IPS DF 6.9 (cell line): ENCODE measurements at regions not wholly inside any gene's neighbourhood (a gene's known extent, or its start where the extent isn't known, plus 50 kb on each side); places are given as distances from the start of the nearest gene placed in this dataset.

Source experiments
- DNase-seq: peaks from one replicate; pipeline ENCODE4 v3.0.0-alpha.2; 2013; ENCODE audit warnings: low read depth, low spot score
- H3K27ac ChIP-seq: one replicate; pipeline ENCODE4 v1.5.1; 2013; ENCODE audit warnings: low read length, control low read depth
- H3K27me3 ChIP-seq: 2 replicates; pipeline ENCODE4 v1.6.1; 2013; ENCODE audit warnings: mild to moderate bottlenecking, low read length; ENCODE audit not compliant: control insufficient read depth, insufficient read depth
- H3K36me3 ChIP-seq: 2 replicates; pipeline ENCODE4 v1.6.1; 2013; ENCODE audit warnings: low read length; ENCODE audit not compliant: control insufficient read depth, insufficient read depth
- H3K4me1 ChIP-seq: 2 replicates; pipeline ENCODE4 v1.6.1; 2013; ENCODE audit warnings: low read length; ENCODE audit not compliant: control insufficient read depth, insufficient read depth
- H3K4me3 ChIP-seq: 2 replicates; pipeline ENCODE4 v1.5.1; 2013; ENCODE audit warnings: mild to moderate bottlenecking, low read length
- H3K9me3 ChIP-seq: 2 replicates; pipeline ENCODE4 v1.6.1; 2013; ENCODE audit warnings: low read length, inconsistent platforms; ENCODE audit not compliant: control insufficient read depth, insufficient read depth
- WGBS: extraction: QIAGEN DNeasy Blood & Tissue Kit; methylation state at CpG from one replicate; pipeline ENCODE4 v1.1.7; 2013; ENCODE audit warnings: mixed read lengths, missing lambda C conversion rate; ENCODE audit not compliant: insufficient read length, insufficient coverage; 5-methylcytosine and 5-hydroxymethylcytosine counted together

DNA sequence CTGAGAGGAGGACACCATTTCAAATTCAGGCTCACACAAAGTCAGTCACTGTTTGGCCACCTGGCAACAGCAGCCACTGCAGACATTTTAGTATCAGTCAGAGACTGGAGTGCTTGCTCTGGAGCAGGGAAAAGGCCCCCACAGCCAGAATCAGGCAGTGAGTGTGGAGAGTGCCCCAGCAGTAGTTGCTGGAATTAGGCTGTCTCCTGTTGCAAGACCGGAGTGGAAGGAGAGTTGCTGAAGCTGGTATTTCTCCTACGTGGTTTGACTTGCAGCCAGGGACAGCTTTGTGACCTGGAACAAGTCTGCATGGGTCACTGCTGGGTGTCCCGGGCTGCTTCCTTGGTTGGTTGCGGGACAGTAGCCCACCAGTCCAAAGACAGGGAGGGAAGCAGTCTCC, 78.4 kb upstream of the TMEM168 start:
- no peak for DNase-seq
- Histone ChIP-seq H3K4me1 (no peaks in the 10 kb centered on the region), H3K27me3 (no peaks in the 10 kb centered on the region), H3K36me3 (no peaks in the 10 kb centered on the region), H3K9me3 (no peaks in the 10 kb centered on the region), H3K27ac (no peak overlapping the region), H3K4me3 (no peak overlapping the region)
- no CpG with 5 or more reads among the region's 4 CpGs for WGBS

DNA sequence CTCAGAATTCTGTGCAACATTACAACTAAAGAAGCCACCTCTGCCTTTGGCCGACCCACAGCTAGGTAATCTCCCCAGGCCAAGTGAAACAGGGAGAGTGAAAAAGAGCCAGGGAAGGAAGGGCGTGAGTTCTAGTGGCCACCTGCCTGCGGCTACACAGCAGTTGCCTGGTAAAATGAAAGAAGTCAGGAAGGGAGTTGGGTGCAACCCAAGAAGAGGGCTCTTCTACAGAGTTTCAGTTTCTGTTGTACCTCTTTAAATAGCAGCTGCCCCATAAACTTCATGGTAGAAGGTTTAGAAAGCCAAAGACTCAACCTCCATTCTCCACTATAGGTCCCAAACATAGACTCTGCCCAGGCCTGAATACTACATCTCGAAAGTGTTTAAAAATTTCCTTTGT, 76.2 kb upstream of the TMEM168 start:
- WGBS = no CpG with 5 or more reads among the region's 4 CpGs
- no peak overlapping the region for H3K4me3 ChIP-seq
- no peaks in the 10 kb centered on the region for H3K36me3 ChIP-seq
- H3K27me3 ChIP-seq = no peaks in the 10 kb centered on the region
- no peak overlapping the region for H3K27ac ChIP-seq
- H3K4me1 ChIP-seq = no peaks in the 10 kb centered on the region
- DNase-seq = no peak
- no peaks in the 10 kb centered on the region for H3K9me3 ChIP-seq

DNA sequence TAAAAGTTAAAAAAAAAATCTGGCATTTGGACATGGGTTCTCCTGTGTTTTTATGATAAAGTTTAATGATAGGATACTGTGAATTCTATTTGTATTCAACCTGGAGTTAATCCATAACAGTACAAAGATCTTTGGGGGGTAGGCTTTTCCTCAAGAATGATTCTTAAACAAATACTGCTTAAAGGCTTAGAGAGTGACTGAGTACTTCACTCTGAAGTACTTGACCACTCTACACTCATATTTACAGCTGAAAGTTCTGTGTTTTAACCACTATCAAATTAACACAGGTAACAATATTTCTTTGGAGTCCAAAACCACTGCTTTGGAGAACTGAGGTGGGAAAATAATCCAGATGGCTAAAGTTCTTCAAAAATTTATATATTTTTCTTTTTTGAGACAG, 74.2 kb upstream of the TMEM168 start:
- no peaks in the 10 kb centered on the region for H3K27me3 ChIP-seq
- no peaks in the 10 kb centered on the region for H3K9me3 ChIP-seq
- H3K27ac ChIP-seq = no peak overlapping the region
- H3K4me1 ChIP-seq = no peaks in the 10 kb centered on the region
- H3K4me3 ChIP-seq = no peak overlapping the region
- no peak for DNase-seq
- no peaks in the 10 kb centered on the region for H3K36me3 ChIP-seq

DNA sequence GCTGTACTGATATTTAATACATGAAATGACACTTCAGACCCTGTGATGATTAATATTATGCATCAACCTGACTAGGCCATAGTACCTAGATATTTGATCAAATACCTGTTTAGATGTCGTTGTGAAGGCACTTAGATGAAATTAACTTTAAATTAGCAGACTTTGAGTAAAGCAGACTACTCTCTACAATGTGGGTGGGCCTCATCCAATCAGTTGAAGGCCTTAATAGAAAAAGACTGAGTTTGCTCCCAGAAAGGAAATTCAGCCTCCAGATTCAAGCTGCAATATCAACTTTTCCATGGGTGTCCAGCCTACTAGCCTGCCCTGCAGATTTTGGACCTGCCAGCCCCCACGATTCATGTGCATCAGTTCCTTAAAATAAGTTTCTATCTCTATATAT, 68.6 kb upstream of the TMEM168 start:
- H3K4me1 ChIP-seq = no peaks in the 10 kb centered on the region
- H3K4me3 ChIP-seq = no peak overlapping the region
- WGBS = no CpG with 5 or more reads among the region's 2 CpGs
- no peak for DNase-seq
- no peaks in the 10 kb centered on the region for H3K9me3 ChIP-seq
- no peaks in the 10 kb centered on the region for H3K36me3 ChIP-seq
- H3K27ac ChIP-seq = no peak overlapping the region
- no peaks in the 10 kb centered on the region for H3K27me3 ChIP-seq

DNA sequence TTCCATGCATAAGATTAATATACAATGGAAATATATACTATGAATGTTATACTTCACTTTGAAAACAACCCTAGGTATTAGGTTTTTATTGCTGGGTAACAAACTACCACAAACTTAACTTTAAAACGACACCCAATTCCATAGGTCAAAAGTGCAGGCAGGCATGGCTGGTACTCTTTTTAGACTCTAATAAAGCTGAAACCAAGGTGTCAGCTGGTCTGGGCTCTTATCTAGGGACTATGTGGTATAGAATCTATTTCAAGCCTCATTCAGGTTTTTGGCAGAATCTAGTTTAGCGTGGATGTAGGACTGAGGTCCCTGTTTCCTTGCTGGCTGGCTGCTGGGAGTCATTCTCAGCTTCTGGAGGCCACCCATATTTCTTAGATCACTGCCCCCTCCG, 65.0 kb upstream of the TMEM168 start:
- no CpG with 5 or more reads among the region's 3 CpGs for WGBS
- Histone ChIP-seq H3K4me3 (no peak overlapping the region), H3K4me1 (no peaks in the 10 kb centered on the region), H3K27me3 (no peaks in the 10 kb centered on the region), H3K9me3 (no peaks in the 10 kb centered on the region), H3K36me3 (no peaks in the 10 kb centered on the region), H3K27ac (no peak overlapping the region)
- no peak for DNase-seq

GRCh38 chr7:112854169-112854568, 64.0 kb upstream of the TMEM168 start:
- Histone ChIP-seq H3K27me3 (no peaks in the 10 kb centered on the region), H3K36me3 (no peaks in the 10 kb centered on the region), H3K4me3 (no peak overlapping the region), H3K27ac (no peak overlapping the region), H3K4me1 (no peaks in the 10 kb centered on the region), H3K9me3 (no peaks in the 10 kb centered on the region)
- DNase-seq = no peak

GRCh38 chr7:112853422-112853821, 63.2 kb upstream of the TMEM168 start:
- H3K4me1 ChIP-seq = no peaks in the 10 kb centered on the region
- H3K27ac ChIP-seq = no peak overlapping the region
- no peaks in the 10 kb centered on the region for H3K27me3 ChIP-seq
- no peak overlapping the region for H3K4me3 ChIP-seq
- no peaks in the 10 kb centered on the region for H3K9me3 ChIP-seq
- DNase-seq = no peak
- H3K36me3 ChIP-seq = no peaks in the 10 kb centered on the region

DNA sequence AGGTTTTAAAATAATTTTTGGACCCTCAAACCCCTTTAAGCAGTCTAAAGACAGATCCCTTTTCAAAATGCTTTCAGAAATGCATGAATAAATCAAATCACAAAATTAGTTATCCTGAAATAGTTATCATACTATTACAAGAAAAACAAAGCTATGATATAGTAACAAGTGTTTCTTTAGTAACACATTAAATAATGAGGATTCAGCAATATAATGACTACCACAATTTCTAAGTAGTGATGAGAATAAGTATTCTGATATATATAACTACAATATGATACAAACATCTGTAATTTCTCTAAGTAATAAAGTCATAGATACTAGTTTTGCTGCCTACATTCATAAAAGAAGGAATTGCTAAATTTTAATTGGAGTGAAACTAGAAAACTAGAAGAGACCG, 53.0 kb upstream of the TMEM168 start:
- Histone ChIP-seq H3K9me3 (no peaks in the 10 kb centered on the region), H3K27me3 (no peaks in the 10 kb centered on the region), H3K36me3 (no peaks in the 10 kb centered on the region), H3K4me3 (no peak overlapping the region), H3K4me1 (no peaks in the 10 kb centered on the region), H3K27ac (no peak overlapping the region)
- DNase-seq = no peak
- no CpG with 5 or more reads among the region's 1 CpG for WGBS
